Endothelial cell of umbilical vein (primary cell): ENCODE measurements at regions not wholly inside any gene's neighbourhood (a gene's known extent, or its start where the extent isn't known, plus 50 kb on each side); places are given as distances from the start of the nearest gene placed in this dataset.

Source experiments
- BruUV-seq: library from RNA; stranded (reverse); fragments of 400-500 nt; replicated peaks from 2 replicates; lab custom pipeline; 2021; lab: Mats Ljungman, UMichigan
- CTCF ChIA-PET: fragments of 300-600, 350-600 bp; sonication (Branson Sonifier 250); formaldehyde crosslinking; loops from one replicate; lab custom pipeline; 2021; ENCODE audit warnings: antibody characterized with exemption, inconsistent platforms; lab: Charles Lee
- POLR2A ChIA-PET: fragments of 300-600, 350-600 bp; sonication (Branson Sonifier 250); formaldehyde crosslinking; loops from one replicate; lab custom pipeline; 2021; ENCODE audit warnings: antibody characterized with exemption, inconsistent platforms; lab: Charles Lee
- DNase-seq: peaks from one replicate; pipeline ENCODE4 v3.0.0-alpha.2; 2011; ENCODE audit warnings: low read depth, low spot score
- FAIRE-seq: peaks from 2 replicates; lab custom pipeline; 2011; peaks lifted over from hg19 to GRCh38; lab: Jason Lieb, UNC
- H2AFZ ChIP-seq: 2 replicates; pipeline ENCODE4 v1.6.0; 2012; ENCODE audit warnings: low read depth, low read length, control low read depth, inconsistent platforms
- H3K27ac ChIP-seq: 2 replicates; pipeline ENCODE4 v1.5.1; 2011; ENCODE audit warnings: low read depth, mild to moderate bottlenecking, control low read depth, low read length, moderate library complexity; ENCODE audit not compliant: insufficient read depth
- H3K27me3 ChIP-seq, 2 experiments: 2 replicates each; pipeline versions ENCODE4 v1.6.0 to v1.6.1; 2011; ENCODE audit warnings: low read length in 2 of 2, mixed read lengths in 1 of 2; ENCODE audit not compliant: control insufficient read depth in 2 of 2, insufficient read depth in 2 of 2
- H3K36me3 ChIP-seq, 2 experiments: 2 replicates in 1 of 2; 3 replicates in 1 of 2; pipeline ENCODE4 v1.5.1; 2011; ENCODE audit warnings: low read length in 2 of 2, mild to moderate bottlenecking in 1 of 2, moderate library complexity in 1 of 2; ENCODE audit not compliant: control insufficient read depth in 2 of 2, insufficient read depth in 2 of 2; ENCODE audit errors: extremely low read depth in 1 of 2
- H3K4me1 ChIP-seq: 3 replicates; pipeline ENCODE4 v1.5.1; 2011; ENCODE audit warnings: mild to moderate bottlenecking, low read length; ENCODE audit not compliant: control insufficient read depth, insufficient read depth; ENCODE audit errors: extremely low read depth
- H3K4me2 ChIP-seq: 2 replicates; pipeline ENCODE4 v1.6.1; 2011; ENCODE audit warnings: low read length, control low read depth, mixed read lengths; ENCODE audit not compliant: insufficient read depth
- H3K4me3 ChIP-seq, 3 experiments: fragments of 200-600 bp in 1 of 3; sonication (generic), shearing (Covaris generic) in 1 of 3; replicated peaks in 1 of 3; 2 replicates each; pipeline ENCODE4 v1.5.1; 2011 to 2016; ENCODE audit warnings: control low read depth in 3 of 3, low read length in 3 of 3, mild to moderate bottlenecking in 2 of 3, inconsistent platforms in 1 of 3, low read depth in 1 of 3, moderate library complexity in 1 of 3; ENCODE audit not compliant: insufficient read depth in 1 of 3
- H3K79me2 ChIP-seq: 2 replicates; pipeline ENCODE4 v1.6.0; 2012; ENCODE audit warnings: low read length, inconsistent platforms; ENCODE audit not compliant: control insufficient read depth, insufficient read depth
- H3K9ac ChIP-seq: replicated peaks from 2 replicates; pipeline ENCODE3; 2011; ENCODE audit warnings: low read length, control low read depth; ENCODE audit not compliant: insufficient read depth; ENCODE audit errors: extremely low read depth
- H3K9me1 ChIP-seq: replicated peaks from 3 replicates; pipeline ENCODE4 v1.6.0; 2011; ENCODE audit warnings: mild to moderate bottlenecking, low read length; ENCODE audit not compliant: control insufficient read depth, insufficient read depth; ENCODE audit errors: extremely low read depth
- H3K9me3 ChIP-seq: replicated peaks from 2 replicates; pipeline ENCODE4 v1.5.1; 2012; ENCODE audit warnings: low read length, inconsistent platforms; ENCODE audit not compliant: control insufficient read depth, insufficient read depth
- H4K20me1 ChIP-seq: replicated peaks from 2 replicates; pipeline ENCODE3; 2011; ENCODE audit warnings: mild to moderate bottlenecking, low read length; ENCODE audit not compliant: control insufficient read depth, insufficient read depth; ENCODE audit errors: extremely low read depth
- EZH2 ChIP-seq: IDR thresholded peaks from 2 replicates; pipeline ENCODE4 v1.6.1; 2012; ENCODE audit warnings: borderline replicate concordance, low read depth, mild to moderate bottlenecking, moderate library complexity, low read length, inconsistent platforms; ENCODE audit not compliant: severe bottlenecking
- FOS ChIP-seq: IDR thresholded peaks from 2 replicates; pipeline ENCODE4 v1.6.1; 2011; ENCODE audit warnings: mild to moderate bottlenecking, low read length, moderate library complexity, borderline replicate concordance; ENCODE audit not compliant: insufficient read depth
- GATA2 ChIP-seq: IDR thresholded peaks from 2 replicates; pipeline ENCODE4 v1.7.0; 2011; ENCODE audit warnings: low read depth, mild to moderate bottlenecking, moderate library complexity, mixed read lengths, low read length; ENCODE audit not compliant: insufficient read length, insufficient read depth
- JUN ChIP-seq: IDR thresholded peaks from 2 replicates; pipeline ENCODE4 v1.6.1; 2011; ENCODE audit warnings: borderline replicate concordance, low read depth; ENCODE audit not compliant: insufficient read length, insufficient read depth
- MYC ChIP-seq: IDR thresholded peaks from one replicate; pipeline ENCODE4 v1.6.1; 2011; ENCODE audit warnings: mild to moderate bottlenecking, low read depth, low read length
- POLR2A ChIP-seq: IDR thresholded peaks from 2 replicates; pipeline ENCODE4 v1.6.1; 2012; ENCODE audit warnings: low read depth, mild to moderate bottlenecking, control low read depth, low read length
- POLR2AphosphoS5 ChIP-seq: IDR thresholded peaks from 2 replicates; pipeline ENCODE4 v1.6.1; 2012; ENCODE audit warnings: low read depth, mild to moderate bottlenecking, control low read depth, low read length, moderate library complexity; ENCODE audit not compliant: insufficient read depth
- dilution Hi-C: fragments of 300-500 bp; cut with MboI; formaldehyde crosslinking; loops from one replicate; pipeline ENCODE4 v1.15.0; 2019; ENCODE audit warnings: low sequenced_read_pairs; ENCODE audit not compliant: extremely low pct_ligation_motif_present
- intact Hi-C: fragments of 100-400 bp; cut with micrococcal nuclease; formaldehyde crosslinking; loops from one replicate; pipeline ENCODE4 v1.10.0; 2022
- TF ChIP-seq, protein P1 (sequence below): IDR thresholded peaks from 2 replicates; pipeline ENCODE4 v1.6.1; 2011; ENCODE audit not compliant: insufficient read depth, insufficient read length
- TF ChIP-seq, protein P2 (sequence below), 2 donors: IDR thresholded peaks; 1 replicate in 1 of 2; 2 replicates in 1 of 2; pipeline ENCODE4 v1.5.1; 2011; ENCODE audit warnings: low read length in 2 of 2, mild to moderate bottlenecking in 2 of 2, moderate library complexity in 2 of 2, control low read depth in 1 of 2, inconsistent platforms in 1 of 2, low read depth in 1 of 2; ENCODE audit not compliant: insufficient read depth in 1 of 2; ENCODE audit errors: extremely low read depth in 1 of 2

DNA sequence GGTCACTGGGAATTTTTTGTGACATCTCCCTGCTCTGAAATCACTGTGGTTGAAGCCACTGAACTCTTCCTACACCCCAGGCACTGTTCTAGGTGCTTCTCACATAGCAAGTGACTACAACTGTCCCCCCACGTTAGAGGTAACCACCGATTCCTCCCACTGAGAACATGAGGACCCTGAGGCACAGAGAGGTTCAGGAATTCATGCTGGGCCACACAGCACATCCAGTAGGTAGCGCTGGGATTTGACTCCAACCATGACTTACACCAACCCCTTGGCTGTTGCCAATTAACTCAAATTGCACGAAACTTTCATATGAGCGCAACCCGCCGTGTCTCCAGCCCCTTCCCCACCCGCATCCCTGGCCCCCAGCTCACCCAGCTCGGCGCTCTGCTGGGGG lies 105.2 kb downstream of the RFLNA start:
- no peak for FAIRE-seq
- Histone ChIP-seq H4K20me1 (no peaks in the 10 kb centered on the region), H3K36me3 (peaks cover 0 to 6% of the 10 kb centered on the region in 2 experiments), H3K79me2 (no peaks in the 10 kb centered on the region), H3K9me1 (no peaks in the 10 kb centered on the region), H2AFZ (no peak overlapping the region), H3K27me3 (no peaks in the 10 kb centered on the region), H3K9ac (no peak overlapping the region), H3K9me3 (no peaks in the 10 kb centered on the region), H3K4me2 (no peak overlapping the region), H3K4me3 (no peak overlapping the region), H3K27ac (no peak overlapping the region), H3K4me1 (peaks cover 8% of the 10 kb centered on the region)
- TF ChIP-seq FOS (no peak), POLR2A (no peak), JUN (no peak), POLR2AphosphoS5 (no peak), MYC (no peak), GATA2 (no peak), EZH2 (no peak)
- TF ChIP-seq, protein P1, sequence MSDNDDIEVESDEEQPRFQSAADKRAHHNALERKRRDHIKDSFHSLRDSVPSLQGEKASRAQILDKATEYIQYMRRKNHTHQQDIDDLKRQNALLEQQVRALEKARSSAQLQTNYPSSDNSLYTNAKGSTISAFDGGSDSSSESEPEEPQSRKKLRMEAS = no peak
- TF ChIP-seq, protein P2, sequence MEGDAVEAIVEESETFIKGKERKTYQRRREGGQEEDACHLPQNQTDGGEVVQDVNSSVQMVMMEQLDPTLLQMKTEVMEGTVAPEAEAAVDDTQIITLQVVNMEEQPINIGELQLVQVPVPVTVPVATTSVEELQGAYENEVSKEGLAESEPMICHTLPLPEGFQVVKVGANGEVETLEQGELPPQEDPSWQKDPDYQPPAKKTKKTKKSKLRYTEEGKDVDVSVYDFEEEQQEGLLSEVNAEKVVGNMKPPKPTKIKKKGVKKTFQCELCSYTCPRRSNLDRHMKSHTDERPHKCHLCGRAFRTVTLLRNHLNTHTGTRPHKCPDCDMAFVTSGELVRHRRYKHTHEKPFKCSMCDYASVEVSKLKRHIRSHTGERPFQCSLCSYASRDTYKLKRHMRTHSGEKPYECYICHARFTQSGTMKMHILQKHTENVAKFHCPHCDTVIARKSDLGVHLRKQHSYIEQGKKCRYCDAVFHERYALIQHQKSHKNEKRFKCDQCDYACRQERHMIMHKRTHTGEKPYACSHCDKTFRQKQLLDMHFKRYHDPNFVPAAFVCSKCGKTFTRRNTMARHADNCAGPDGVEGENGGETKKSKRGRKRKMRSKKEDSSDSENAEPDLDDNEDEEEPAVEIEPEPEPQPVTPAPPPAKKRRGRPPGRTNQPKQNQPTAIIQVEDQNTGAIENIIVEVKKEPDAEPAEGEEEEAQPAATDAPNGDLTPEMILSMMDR (IDR thresholded peaks at IDR 0.05; ENCODE audit: extremely low read depth in 1 of 2, insufficient read depth in 1 of 2, low read depth in 1 of 2, low read length in 2 of 2) = no peak
- ChIA-PET POLR2A (no interaction called here), CTCF (interaction anchor here (0.8 to 2.7 kb wide), 10 partner anchors 10 to 346 kb away, joined by 3 to 60 read pairs (median 5); no protein-coding TSS in a partner anchor)
- no peak for DNase-seq
- BruUV-seq = no TSS peak
- intact Hi-C loops (no loop called here), dilution Hi-C loops (no loop called here)
